ENCODE measurements at regions not wholly inside any gene's neighbourhood (a gene's known extent, or its start where the extent isn't known, plus 50 kb on each side); places are given as distances from the start of the nearest gene placed in this dataset.

GRCh38 chr2:64823794-64824193 lies 165.4 kb upstream of the SLC1A4 start:
- no peaks in the 10 kb centered on the region for H4K20me1 ChIP-seq (ENCODE audit: insufficient read depth, low read length)
- H3K27ac ChIP-seq (ENCODE audit: extremely low read length, insufficient read depth, low read length) = no peak overlapping the region
- no peak overlapping the region for H3K4me3 ChIP-seq (replicated peaks in 1 of 3; ENCODE audit: insufficient read depth in 1 of 3, low read depth in 2 of 3, low read length in 3 of 3)
- TF ChIP-seq RFX1 (IDR thresholded peaks at IDR 0.05) = no peak
- TF ChIP-seq HINFP (CRISPR knock-in tag; IDR thresholded peaks at IDR 0.05; ENCODE audit: low read depth) = no peak
- no peak for TF ChIP-seq HOXA9 (CRISPR knock-in tag; IDR thresholded peaks at IDR 0.05; ENCODE audit: borderline replicate concordance)
- TF ChIP-seq MIER2 (CRISPR knock-in tag; IDR thresholded peaks at IDR 0.05) = no peak
- TF ChIP-seq U2AF1 (optimal IDR thresholded peaks at IDR 0.05; ENCODE audit: low read depth, low read length) = no peak
- no peak for TF ChIP-seq SNAPC4 (CRISPR knock-in tag; IDR thresholded peaks at IDR 0.05)
- TF ChIP-seq ZNF138 (CRISPR knock-in tag; IDR thresholded peaks at IDR 0.05; ENCODE audit: low read depth) = no peak
- TF ChIP-seq FOXO1 (CRISPR knock-in tag; IDR thresholded peaks at IDR 0.05) = no peak
- POLR2A ChIA-PET = no interaction called here
- no TSS peak for BruUV-seq (replicated peaks)
- no peaks in the 10 kb centered on the region for H3K36me3 ChIP-seq (replicated peaks in 1 of 2; ENCODE audit: control insufficient read depth in 1 of 2, insufficient read depth in 2 of 2, low read length in 2 of 2)
- no peak overlapping the region for H3K4me2 ChIP-seq (ENCODE audit: low read depth, low read length)
- H3K9ac ChIP-seq (ENCODE audit: insufficient read depth, low read depth, low read length) = no peak overlapping the region
- WGBS (ENCODE audit: low lambda C conversion rate) = 39% methylated on average over 5 of the region's 5 CpGs
- H2AFZ ChIP-seq (ENCODE audit: low read length) = no peak overlapping the region
- CTCF ChIA-PET (ENCODE audit: low intra/inter-chr PET ratio, low total read pairs) = no interaction called here
- FAIRE-seq (no peak), DNase-seq (ENCODE audit: low spot score) (no peak), ATAC-seq (no peak)
- H3K4me1 ChIP-seq (ENCODE audit: insufficient read depth, low read length) = peaks cover 55% of the 10 kb centered on the region
- intact Hi-C loops (cut with micrococcal nuclease; ENCODE audit: unreplicated experiment) = no loop called here
- peaks cover 0 to 8% of the 10 kb centered on the region in 2 experiments; a peak in 1 of 5 replicates for H3K27me3 ChIP-seq (ENCODE audit: control insufficient read depth in 1 of 2, insufficient read depth in 2 of 2, low read length in 2 of 2)
- no peaks in the 10 kb centered on the region for H3K79me2 ChIP-seq (ENCODE audit: insufficient read depth, low read length)
- no peaks in the 10 kb centered on the region for H3K9me3 ChIP-seq (ENCODE audit: low read length)
- in situ Hi-C loops (cut with HindIII; ENCODE audit: extremely low pct_ligation_motif_present, low pct_unique_long_range_greater_than_20kb) = no loop called here

Measured in HepG2 (cell line).